ENCODE measurements at regions not wholly inside any gene's neighbourhood (a gene's known extent, or its start where the extent isn't known, plus 50 kb on each side); places are given as distances from the start of the nearest gene placed in this dataset.

- TF ChIP-seq CTCF (IDR thresholded peaks at IDR 0.05), result no peak
- no peak for TF ChIP-seq POLR2A (IDR thresholded peaks at IDR 0.05)
Observed at GRCh38 chrX:44690129-44690528, 147.5 kb upstream of the FUNDC1 start.

Measured in adrenal gland (tissue), 5 donors.